GM12878 (cell line): ENCODE measurements at regions not wholly inside any gene's neighbourhood (a gene's known extent, or its start where the extent isn't known, plus 50 kb on each side); places are given as distances from the start of the nearest gene placed in this dataset.
A peak's percentile ranks its signal among the peaks of the same experiment; 100 is the strongest.

ENCODE experiments used
- ATAC-seq: fragments of 200-7000 bp; cut with Tn5 transposase; 3 replicates; pipeline ENCODE4 v1.9.1; 2020; ENCODE audit warnings: mild to moderate bottlenecking, moderate library complexity
- BruUV-seq: library from RNA; stranded (reverse); fragments of 400-500 nt; replicated peaks from 2 replicates; lab custom pipeline; 2021; lab: Mats Ljungman, UMichigan
- CTCF ChIA-PET: fragments of 300-600 bp; sonication (Branson Sonifier 250); formaldehyde crosslinking; extraction: SDS; loops from one replicate; lab custom pipeline; 2021; ENCODE audit warnings: inconsistent platforms; lab: Yijun Ruan, JAX
- POLR2A ChIA-PET: fragments of 350-600 bp; formaldehyde crosslinking; extraction: SDS; loops from one replicate; lab custom pipeline; 2021; ENCODE audit warnings: inconsistent platforms; lab: Charles Lee
- RAD21 ChIA-PET: fragments of 300-600 bp; sonication (Branson Sonifier 250); formaldehyde crosslinking; loops from one replicate; lab custom pipeline; 2023; ENCODE audit warnings: antibody characterized with exemption; ENCODE audit not compliant: unreplicated experiment; lab: Charles Lee
- SMC1A ChIA-PET: fragments of 300-600 bp; sonication (Branson Sonifier 250); formaldehyde crosslinking; loops from one replicate; lab custom pipeline; 2023; ENCODE audit not compliant: unreplicated experiment, uncharacterized antibody; lab: Charles Lee
- DNase-seq: peaks from one replicate; pipeline ENCODE4 v3.0.0-alpha.2; 2011; ENCODE audit warnings: low read depth, low spot score
- FAIRE-seq: peaks from 3 replicates; lab custom pipeline; 2011; peaks lifted over from hg19 to GRCh38; lab: Jason Lieb, UNC
- H2AFZ ChIP-seq: 2 replicates; pipeline ENCODE4 v1.6.0; 2011; ENCODE audit warnings: low read depth, low read length, control low read depth; ENCODE audit not compliant: control insufficient read depth
- H3K27ac ChIP-seq: 2 replicates; pipeline ENCODE4 v1.5.1; 2011; ENCODE audit warnings: control low read depth; ENCODE audit not compliant: control insufficient read depth, insufficient read depth
- H3K27me3 ChIP-seq, 2 experiments: replicated peaks in 1 of 2; 2 replicates each; pipeline versions ENCODE4 v1.6.0 to v1.6.1; 2011; ENCODE audit warnings: low read length in 1 of 2; ENCODE audit not compliant: control insufficient read depth in 2 of 2, insufficient read depth in 2 of 2
- H3K36me3 ChIP-seq, 2 experiments: 2 replicates each; pipeline ENCODE4 v1.5.1; 2011; ENCODE audit warnings: low read length in 1 of 2; ENCODE audit not compliant: control insufficient read depth in 2 of 2, insufficient read depth in 2 of 2
- H3K4me1 ChIP-seq: 2 replicates; pipeline ENCODE4 v1.6.1; 2011; ENCODE audit warnings: mild to moderate bottlenecking, low read length, moderate library complexity, mixed read lengths; ENCODE audit not compliant: control insufficient read depth, insufficient read depth
- H3K4me2 ChIP-seq: 2 replicates; pipeline ENCODE4 v1.6.0; 2011; ENCODE audit warnings: control low read depth; ENCODE audit not compliant: control insufficient read depth, insufficient read depth
- H3K4me3 ChIP-seq: fragments of 200-600 bp; sonication (generic); 2 replicates; pipeline ENCODE4 v1.5.1; 2016
- H3K79me2 ChIP-seq: 2 replicates; pipeline ENCODE4 v1.6.0; 2011; ENCODE audit warnings: low read length; ENCODE audit not compliant: control insufficient read depth, insufficient read depth
- H3K9ac ChIP-seq: 2 replicates; pipeline ENCODE4 v1.8.0; 2011; ENCODE audit warnings: low read length, control low read depth, mixed read lengths; ENCODE audit not compliant: control insufficient read depth, insufficient read depth
- H3K9me3 ChIP-seq: replicated peaks from 3 replicates; pipeline ENCODE4 v1.5.1; 2011; ENCODE audit warnings: mild to moderate bottlenecking, low read length; ENCODE audit not compliant: control insufficient read depth, insufficient read depth
- H4K20me1 ChIP-seq: 2 replicates; pipeline ENCODE4 v1.6.0; 2011; ENCODE audit not compliant: control insufficient read depth, insufficient read depth
- BACH1 ChIP-seq: fragments of 450-650 bp; IDR thresholded peaks from 2 replicates; pipeline ENCODE4 v1.6.1; 2017; ENCODE audit warnings: mild to moderate bottlenecking, borderline replicate concordance
- CREM ChIP-seq: IDR thresholded peaks from 2 replicates; pipeline ENCODE4 v1.6.1; 2014; ENCODE audit warnings: antibody characterized with exemption, low read depth
- DPF2 ChIP-seq: fragments of 450-650 bp; IDR thresholded peaks from 2 replicates; pipeline ENCODE4 v1.6.1; 2017; ENCODE audit warnings: mild to moderate bottlenecking
- E2F8 ChIP-seq: fragments of 450-650 bp; IDR thresholded peaks from 2 replicates; pipeline ENCODE4 v1.6.1; 2018; ENCODE audit warnings: mild to moderate bottlenecking, low read depth, moderate library complexity; ENCODE audit not compliant: partially characterized antibody
- FOXM1 ChIP-seq: IDR thresholded peaks from 2 replicates; pipeline ENCODE4 v1.6.1; 2012; ENCODE audit warnings: low read depth, mild to moderate bottlenecking, inconsistent platforms, low read length, moderate library complexity
- HDAC6 ChIP-seq: fragments of 200-600 bp; sonication (generic); IDR thresholded peaks from one replicate; pipeline ENCODE4 v1.8.0; 2017; ENCODE audit warnings: antibody characterized with exemption; ENCODE audit not compliant: unreplicated experiment
- IKZF2 ChIP-seq, 2 experiments: fragments of 450-650 bp; IDR thresholded peaks; 2 replicates each; pipeline ENCODE4 v1.6.1; 2017; ENCODE audit warnings: mild to moderate bottlenecking in 2 of 2, moderate library complexity in 2 of 2
- JUNB ChIP-seq: IDR thresholded peaks from 2 replicates; pipeline ENCODE4 v1.6.1; 2016; ENCODE audit warnings: antibody characterized with exemption, mild to moderate bottlenecking
- SPI1 ChIP-seq: IDR thresholded peaks from 2 replicates; pipeline ENCODE4 v1.6.1; 2011; ENCODE audit warnings: low read depth, mild to moderate bottlenecking, low read length, moderate library complexity, borderline replicate concordance; ENCODE audit not compliant: insufficient read depth
- TARDBP ChIP-seq: IDR thresholded peaks from 2 replicates; pipeline ENCODE4 v1.6.1; 2016; ENCODE audit warnings: borderline replicate concordance
- ZBTB40 ChIP-seq: fragments of 450-650 bp; IDR thresholded peaks from 2 replicates; pipeline ENCODE4 v1.6.1; 2016; ENCODE audit warnings: mild to moderate bottlenecking, moderate library complexity, borderline replicate concordance
- WGBS: methylation state at CpG from one replicate; pipeline ENCODE4 v1.1.6; 2016; ENCODE audit warnings: low lambda C conversion rate; ENCODE audit not compliant: insufficient replicate concordance, insufficient coverage; ENCODE audit errors: missing lambda C conversion rate; 5-methylcytosine and 5-hydroxymethylcytosine counted together
- in situ Hi-C: fragments of 300-500 bp; cut with MboI; formaldehyde crosslinking; loops from 9 replicates; pipeline ENCODE4 v1.14.3; 2018; ENCODE audit warnings: mixed read lengths
- intact Hi-C: fragments of 100-400 bp; cut with micrococcal nuclease; formaldehyde crosslinking; loops from one replicate; pipeline ENCODE4 v1.14.2; 2022; ENCODE audit not compliant: unreplicated experiment

- intact Hi-C loops, result no loop called here
- Histone ChIP-seq H3K4me3 (no peak overlapping the region), H3K36me3 (no peaks in the 10 kb centered on the region), H3K27ac (no peak overlapping the region), H3K27me3 (no peaks in the 10 kb centered on the region), H3K4me1 (no peaks in the 10 kb centered on the region), H4K20me1 (no peaks in the 10 kb centered on the region), H3K9ac (no peak overlapping the region), H3K9me3 (no peaks in the 10 kb centered on the region), H2AFZ (no peak overlapping the region), H3K79me2 (no peaks in the 10 kb centered on the region), H3K4me2 (no peak overlapping the region)
- WGBS, result 39% methylated on average over 4 of the region's 4 CpGs
- SMC1A ChIA-PET, result interaction anchor here (0.6 to 5.8 kb wide), 20 partner anchors 9 to 933 kb away, joined by 3 to 33 read pairs (median 4); no protein-coding TSS in a partner anchor
- in situ Hi-C loops, result no loop called here
- FAIRE-seq (no peak), ATAC-seq (no peak), DNase-seq (no peak)
- TF ChIP-seq SPI1, result no peak
- TF ChIP-seq DPF2, result no peak
- no peak for TF ChIP-seq FOXM1
- TF ChIP-seq JUNB, result no peak
- no peak for TF ChIP-seq HDAC6
- RAD21 ChIA-PET, result interaction anchor here (1.0 to 3.7 kb wide), 7 partner anchors 11 to 593 kb away, joined by 3 to 19 read pairs (median 5); no protein-coding TSS in a partner anchor
- no TSS peak for BruUV-seq
- CTCF ChIA-PET, result interaction anchor here (1.3 to 4.2 kb wide), 6 partner anchors 11 to 594 kb away, joined by 3 to 28 read pairs (median 12); no protein-coding TSS in a partner anchor
- POLR2A ChIA-PET, result interaction anchor here (1.3 kb wide), 1 partner anchor 13 kb away, joined by 4 read pairs; no protein-coding TSS in a partner anchor
Measured at GRCh38 chr12:102763061-102763460, 154.0 kb downstream of the PAH start.

- no peaks in the 10 kb centered on the region for H3K79me2 ChIP-seq
- no peaks in the 10 kb centered on the region for H3K4me1 ChIP-seq
- H3K9ac ChIP-seq, result no peak overlapping the region
- TF ChIP-seq IKZF2 (IDR thresholded peaks at IDR 0.05) (no peak), CREM (no peak), ZBTB40 (peak; percentile 61; the same call in 1 of the 2 replicates), TARDBP (no peak), BACH1 (no peak), E2F8 (no peak)
- BruUV-seq, result no TSS peak
- H3K27ac ChIP-seq, result no peak overlapping the region
- no peaks in the 10 kb centered on the region for H3K27me3 ChIP-seq
- in situ Hi-C loops, result no loop called here
- ChIA-PET SMC1A (interaction anchor here (1.6 to 5.8 kb wide), 4 partner anchors 10 to 19 kb away, joined by 6 to 33 read pairs (median 12); no protein-coding TSS in a partner anchor), RAD21 (interaction anchor here (1.4 to 1.8 kb wide), 2 partner anchors 9 to 21 kb away, joined by 4 to 5 read pairs; no protein-coding TSS in a partner anchor), CTCF (interaction anchor here (0.5 to 2.8 kb wide), 5 partner anchors 9 to 825 kb away, joined by 3 to 17 read pairs (median 4); no protein-coding TSS in a partner anchor), POLR2A (no interaction called here)
- no peaks in the 10 kb centered on the region for H3K36me3 ChIP-seq
- no peaks in the 10 kb centered on the region for H4K20me1 ChIP-seq
- H3K9me3 ChIP-seq, result no peaks in the 10 kb centered on the region
- H3K4me2 ChIP-seq, result no peak overlapping the region
- no peak overlapping the region for H2AFZ ChIP-seq
- intact Hi-C loops, result no loop called here
- ATAC-seq, result no peak
- H3K4me3 ChIP-seq, result no peak overlapping the region
- DNase-seq, result no peak
- no peak for FAIRE-seq
- WGBS, result 20% methylated on average over 2 of the region's 2 CpGs
Measured at GRCh38 chr12:102760322-102760721, 156.7 kb downstream of the PAH start.
